Common myeloid progenitor, CD34-positive (primary cell): ENCODE measurements at regions not wholly inside any gene's neighbourhood (a gene's known extent, or its start where the extent isn't known, plus 50 kb on each side); places are given as distances from the start of the nearest gene placed in this dataset.

Experiments
- CTCF ChIA-PET: fragments of 350-600 bp; sonication (Branson Sonifier 250); formaldehyde crosslinking; loops from one replicate; lab custom pipeline; 2021; ENCODE audit warnings: antibody characterized with exemption; lab: Charles Lee
- POLR2A ChIA-PET: fragments of 350-600 bp; sonication (Branson Sonifier 250); formaldehyde crosslinking; loops from one replicate; lab custom pipeline; 2021; ENCODE audit warnings: antibody characterized with exemption; lab: Charles Lee
- DNase-seq, 3 donors: peaks; one replicate each; pipeline versions ENCODE4 v3.0.0 to v3.0.0-alpha.2; 2013
- H3K27ac ChIP-seq, 2 experiments: 1 replicate in 1 of 2; 2 replicates in 1 of 2; pipeline ENCODE4 v1.7.0; 2013; ENCODE audit warnings: inconsistent platforms in 2 of 2, low read length in 2 of 2, mild to moderate bottlenecking in 2 of 2, low read depth in 1 of 2, moderate library complexity in 1 of 2; ENCODE audit not compliant: severe bottlenecking in 2 of 2, insufficient read depth in 1 of 2, poor library complexity in 1 of 2
- H3K27me3 ChIP-seq, 5 experiments: replicated peaks in 2 of 5; 1 replicate in 3 of 5; 2 replicates in 2 of 5; pipeline versions ENCODE4 v1.6.1 to v1.7.0; 2013; ENCODE audit warnings: low read length in 4 of 5, mild to moderate bottlenecking in 2 of 5, moderate library complexity in 2 of 5, inconsistent platforms in 1 of 5; ENCODE audit not compliant: insufficient read depth in 5 of 5, control insufficient read depth in 4 of 5
- H3K36me3 ChIP-seq, 4 experiments: 1 replicate in 2 of 4; 2 replicates in 2 of 4; pipeline versions ENCODE4 v1.6.1 to v1.7.0; 2013; ENCODE audit warnings: low read length in 3 of 4, control low read depth in 1 of 4, mild to moderate bottlenecking in 1 of 4; ENCODE audit not compliant: control insufficient read depth in 4 of 4, insufficient read depth in 4 of 4
- H3K4me1 ChIP-seq, 4 experiments: 1 replicate in 3 of 4; 2 replicates in 1 of 4; pipeline versions ENCODE4 v1.6.1 to v1.7.1; 2013; ENCODE audit warnings: low read length in 3 of 4, mild to moderate bottlenecking in 3 of 4, control low read depth in 1 of 4, inconsistent platforms in 1 of 4, moderate library complexity in 1 of 4; ENCODE audit not compliant: control insufficient read depth in 4 of 4, insufficient read depth in 4 of 4; ENCODE audit errors: control extremely low read depth in 1 of 4
- H3K4me3 ChIP-seq, 7 experiments: 1 replicate in 4 of 7; 2 replicates in 3 of 7; pipeline versions ENCODE4 v1.5.1 to v1.7.0; 2013; ENCODE audit warnings: mild to moderate bottlenecking in 7 of 7, low read length in 6 of 7, moderate library complexity in 6 of 7, inconsistent platforms in 2 of 7, low read depth in 2 of 7, control low read depth in 1 of 7; ENCODE audit not compliant: insufficient read depth in 4 of 7, control insufficient read depth in 1 of 7; ENCODE audit errors: extremely low read depth in 1 of 7
- H3K9me3 ChIP-seq, 5 experiments: 1 replicate in 4 of 5; 2 replicates in 1 of 5; pipeline versions ENCODE4 v1.6.1 to v1.7.1; 2013; ENCODE audit warnings: low read length in 4 of 5, mild to moderate bottlenecking in 2 of 5, inconsistent platforms in 1 of 5, low read depth in 1 of 5, moderate library complexity in 1 of 5; ENCODE audit not compliant: control insufficient read depth in 4 of 5, insufficient read depth in 2 of 5; ENCODE audit errors: control extremely low read depth in 1 of 5
- WGBS: methylation state at CpG from one replicate; pipeline ENCODE4 v1.1.5; 2013; ENCODE audit not compliant: insufficient coverage; 5-methylcytosine and 5-hydroxymethylcytosine counted together

- H3K4me1 ChIP-seq = peaks cover 0 to 8% (median under 1%) of the 10 kb centered on the region in 4 experiments
- DNase-seq = no peak
- CTCF ChIA-PET = interaction anchor here (0.6 to 3.1 kb wide), 6 partner anchors 9 to 938 kb away, joined by 3 to 28 read pairs (median 4); no protein-coding TSS in a partner anchor
- no peak overlapping the region for H3K4me3 ChIP-seq
- no peaks in the 10 kb centered on the region for H3K36me3 ChIP-seq
- POLR2A ChIA-PET = no interaction called here
- WGBS = 100% methylated on average over 1 of the region's 6 CpGs
- no peaks in the 10 kb centered on the region for H3K27me3 ChIP-seq
- no peak overlapping the region for H3K27ac ChIP-seq
- H3K9me3 ChIP-seq = no peaks in the 10 kb centered on the region
These were observed 103.9 kb upstream of the PAQR3 start for GRCh38 chr4:79043138-79043537.

GRCh38 chr4:79042079-79042674 is 102.9 kb upstream of the PAQR3 start:
- Histone ChIP-seq H3K4me3 (no peak overlapping the region), H3K9me3 (no peaks in the 10 kb centered on the region), H3K36me3 (no peaks in the 10 kb centered on the region), H3K4me1 (peaks cover 0 to 3% (median 0%) of the 10 kb centered on the region in 4 experiments), H3K27me3 (no peaks in the 10 kb centered on the region), H3K27ac (no peak overlapping the region)
- POLR2A ChIA-PET = no interaction called here
- DNase-seq = peak; percentile 44 to 68 (median 58)
- WGBS = 100% methylated on average over 1 of the region's 1 CpG
- CTCF ChIA-PET = interaction anchor here (0.7 to 3.1 kb wide), 14 partner anchors 10 to 1290 kb away, joined by 3 to 28 read pairs (median 3); no protein-coding TSS in a partner anchor

GRCh38 chr4:79034544-79034943 is 95.3 kb upstream of the PAQR3 start:
- CTCF ChIA-PET = interaction anchor here (1.4 kb wide), 1 partner anchor 56 kb away, joined by 3 read pairs; no protein-coding TSS in a partner anchor
- Histone ChIP-seq H3K36me3 (no peaks in the 10 kb centered on the region), H3K27me3 (no peaks in the 10 kb centered on the region), H3K9me3 (no peaks in the 10 kb centered on the region), H3K4me3 (no peak overlapping the region), H3K4me1 (no peaks in the 10 kb centered on the region), H3K27ac (no peak overlapping the region)
- POLR2A ChIA-PET = no interaction called here
- DNase-seq = no peak
- WGBS = no CpG with 5 or more reads among the region's 2 CpGs

- H3K27me3 ChIP-seq = no peaks in the 10 kb centered on the region
- POLR2A ChIA-PET = no interaction called here
- no peak overlapping the region for H3K27ac ChIP-seq
These were observed 91.7 kb upstream of the PAQR3 start for GRCh38 chr4:79030973-79031372.

GRCh38 chr4:79027656-79028055 is 88.4 kb upstream of the PAQR3 start:
- Histone ChIP-seq H3K4me1 (no peaks in the 10 kb centered on the region), H3K27ac (no peak overlapping the region), H3K27me3 (no peaks in the 10 kb centered on the region), H3K4me3 (no peak overlapping the region), H3K9me3 (no peaks in the 10 kb centered on the region), H3K36me3 (no peaks in the 10 kb centered on the region)
- POLR2A ChIA-PET = no interaction called here
- WGBS = 100% methylated on average over 2 of the region's 4 CpGs
- CTCF ChIA-PET = no interaction called here
- no peak for DNase-seq

More at GRCh38 chr4:79030973-79031372, 91.7 kb upstream of the PAQR3 start:
- WGBS = no CpG with 5 or more reads among the region's 1 CpG
- Histone ChIP-seq H3K9me3 (no peaks in the 10 kb centered on the region), H3K36me3 (no peaks in the 10 kb centered on the region), H3K4me1 (no peaks in the 10 kb centered on the region), H3K4me3 (no peak overlapping the region)
- DNase-seq = no peak
- CTCF ChIA-PET = interaction anchor here (0.6 kb wide), 1 partner anchor 1678 kb away, joined by 4 read pairs; no protein-coding TSS in a partner anchor

GRCh38 chr4:79025170-79025569 is 85.9 kb upstream of the PAQR3 start:
- no peak overlapping the region for H3K27ac ChIP-seq
- WGBS = no CpG with 5 or more reads among the region's 2 CpGs
- no peaks in the 10 kb centered on the region for H3K36me3 ChIP-seq
- H3K27me3 ChIP-seq = no peaks in the 10 kb centered on the region
- H3K4me3 ChIP-seq = no peak overlapping the region
- H3K9me3 ChIP-seq = peaks cover 0 to 2% (median 0%) of the 10 kb centered on the region in 5 experiments
- CTCF ChIA-PET = no interaction called here
- H3K4me1 ChIP-seq = no peaks in the 10 kb centered on the region
- POLR2A ChIA-PET = no interaction called here
- no peak for DNase-seq
